ENCODE measurements at regions not wholly inside any gene's neighbourhood (a gene's known extent, or its start where the extent isn't known, plus 50 kb on each side); places are given as distances from the start of the nearest gene placed in this dataset.

- peaks cover 0 to 23% (median 0%) of the 10 kb centered on the region in 11 donors for H3K9me3 ChIP-seq
- 86 to 87% methylated on average over 3 of the region's 3 CpGs for WGBS, 2 donors
- H3K27me3 ChIP-seq, result no peaks in the 10 kb centered on the region
- H3K36me3 ChIP-seq, result no peaks in the 10 kb centered on the region
- no peak overlapping the region for H3K4me3 ChIP-seq
- intact Hi-C loops (cut with DNase I), result no loop called here
- H3K27ac ChIP-seq, result no peak overlapping the region
- no peak for TF ChIP-seq CTCF (IDR thresholded peaks at IDR 0.05)
- ATAC-seq (no peak), DNase-seq (no peak)
- H3K4me1 ChIP-seq, result no peaks in the 10 kb centered on the region
Observed at GRCh38 chr13:89267734-89268133, 1596.6 kb downstream of the SLITRK5 start.

GRCh38 chr13:89269737-89270136 is 1598.6 kb downstream of the SLITRK5 start:
- Histone ChIP-seq H3K4me1 (no peaks in the 10 kb centered on the region), H3K27me3 (no peaks in the 10 kb centered on the region), H3K36me3 (no peaks in the 10 kb centered on the region), H3K9me3 (peaks cover 0 to 15% (median 0%) of the 10 kb centered on the region in 11 donors), H3K4me3 (no peak overlapping the region), H3K27ac (no peak overlapping the region)
- WGBS, 2 donors, result 60 to 67% methylated on average over 2 of the region's 2 CpGs
- no peak for TF ChIP-seq CTCF (IDR thresholded peaks at IDR 0.05)
- no peak for DNase-seq
- ATAC-seq, result no peak
- intact Hi-C loops (cut with DNase I), result no loop called here

- 49 to 50% methylated on average over 3 of the region's 3 CpGs for WGBS, 2 donors
- Histone ChIP-seq H3K4me3 (no peak overlapping the region), H3K27me3 (no peaks in the 10 kb centered on the region), H3K4me1 (no peaks in the 10 kb centered on the region), H3K9me3 (peaks cover 0 to 10% (median 0%) of the 10 kb centered on the region in 11 donors), H3K27ac (no peak overlapping the region), H3K36me3 (no peaks in the 10 kb centered on the region)
- intact Hi-C loops (cut with DNase I), result no loop called here
- TF ChIP-seq CTCF (IDR thresholded peaks at IDR 0.05), result no peak
- DNase-seq, result no peak
- no peak for ATAC-seq
Observed at GRCh38 chr13:89270736-89271135, 1599.6 kb downstream of the SLITRK5 start.

- H3K36me3 ChIP-seq, result no peaks in the 10 kb centered on the region
Observed at GRCh38 chr13:89279374-89279773, 1608.2 kb downstream of the SLITRK5 start.

More at GRCh38 chr13:89279374-89279773, 1608.2 kb downstream of the SLITRK5 start:
- H3K27ac ChIP-seq, result no peak overlapping the region
- H3K4me3 ChIP-seq, result no peak overlapping the region
- peak; percentile 42 to 88 (median 68) for ATAC-seq
- H3K9me3 ChIP-seq, result no peaks in the 10 kb centered on the region
- intact Hi-C loops (cut with DNase I), result no loop called here
- no peak for TF ChIP-seq CTCF (IDR thresholded peaks at IDR 0.05)
- no peaks in the 10 kb centered on the region for H3K27me3 ChIP-seq
- no peaks in the 10 kb centered on the region for H3K4me1 ChIP-seq
- DNase-seq, result peak in 1 of 2 donors; percentile 19
- 48 to 58% methylated on average over 5 of the region's 5 CpGs for WGBS, 2 donors

Measured in heart right ventricle (tissue), 16 donors.